Dedifferentiated amniotic fluid mesenchymal stem cell (primary cell): ENCODE measurements at regions not wholly inside any gene's neighbourhood (a gene's known extent, or its start where the extent isn't known, plus 50 kb on each side); places are given as distances from the start of the nearest gene placed in this dataset.

ENCODE experiments used
- DNase-seq: peaks from one replicate; pipeline ENCODE4 v3.0.0-alpha.2; 2016; ENCODE audit errors: extremely low spot score

DNA sequence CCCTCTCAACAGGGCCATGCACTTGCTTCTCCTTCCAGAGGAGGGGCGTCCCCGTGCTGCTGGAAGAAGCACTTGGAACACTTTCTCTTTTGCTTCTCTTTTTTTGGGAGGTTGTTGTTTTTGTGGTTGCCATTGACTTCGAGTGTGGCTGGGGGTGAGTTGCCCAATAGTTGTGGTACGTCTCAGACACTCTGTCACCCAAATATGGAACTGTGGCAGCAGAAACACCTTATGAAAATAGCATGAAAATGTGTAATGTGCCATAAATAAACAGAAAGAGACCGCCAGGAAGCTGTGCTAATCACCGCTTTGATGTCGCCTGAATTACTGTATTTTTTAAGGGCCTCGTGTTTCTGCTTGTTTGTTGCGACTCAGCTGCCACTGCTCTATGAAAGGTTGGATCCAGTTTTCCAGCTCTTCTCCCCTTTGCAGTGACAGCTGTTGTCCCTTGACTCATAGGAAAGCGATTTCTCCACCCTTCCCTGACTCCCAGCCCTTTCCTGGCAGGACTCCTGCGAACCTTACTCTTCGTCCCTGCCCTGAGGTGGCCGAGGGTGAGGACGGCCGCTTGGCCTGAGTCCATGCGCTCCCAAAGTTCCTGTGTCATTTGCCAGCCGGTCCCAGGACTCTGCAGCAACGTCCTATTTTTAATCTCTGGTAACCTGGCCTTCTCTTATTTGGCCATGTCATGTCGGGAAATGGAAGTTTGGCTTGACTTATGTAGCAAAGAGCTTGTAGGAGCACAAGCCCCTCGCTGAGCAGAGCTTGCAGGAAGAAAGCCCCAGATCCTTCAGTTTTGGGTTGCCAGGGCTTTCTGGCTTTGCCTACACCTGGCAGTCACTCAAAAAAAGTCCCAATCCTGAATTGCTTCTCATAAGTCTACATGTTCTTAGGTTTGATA lies 694.6 kb downstream of the QKI start:
- DNase-seq = no peak

DNA sequence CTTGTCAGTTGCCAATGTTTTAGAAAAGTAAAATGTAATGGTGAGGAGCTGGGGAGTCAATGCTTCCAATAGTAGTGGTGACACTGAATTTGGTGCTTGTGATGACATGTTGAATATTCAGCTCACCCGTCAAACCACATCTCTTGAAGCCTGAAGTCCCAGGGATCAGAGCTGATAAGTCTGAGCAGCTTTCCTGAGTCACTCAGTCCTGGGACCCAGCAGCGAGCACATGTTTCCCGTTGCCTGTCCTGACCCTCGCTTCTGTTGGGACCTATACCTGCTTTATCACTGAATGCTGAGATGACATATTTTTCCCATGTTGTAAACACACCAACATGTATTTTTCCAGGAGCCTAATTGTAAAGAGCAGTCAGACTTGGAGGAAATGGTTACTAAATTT lies 693.6 kb downstream of the QKI start:
- no peak for DNase-seq

DNA sequence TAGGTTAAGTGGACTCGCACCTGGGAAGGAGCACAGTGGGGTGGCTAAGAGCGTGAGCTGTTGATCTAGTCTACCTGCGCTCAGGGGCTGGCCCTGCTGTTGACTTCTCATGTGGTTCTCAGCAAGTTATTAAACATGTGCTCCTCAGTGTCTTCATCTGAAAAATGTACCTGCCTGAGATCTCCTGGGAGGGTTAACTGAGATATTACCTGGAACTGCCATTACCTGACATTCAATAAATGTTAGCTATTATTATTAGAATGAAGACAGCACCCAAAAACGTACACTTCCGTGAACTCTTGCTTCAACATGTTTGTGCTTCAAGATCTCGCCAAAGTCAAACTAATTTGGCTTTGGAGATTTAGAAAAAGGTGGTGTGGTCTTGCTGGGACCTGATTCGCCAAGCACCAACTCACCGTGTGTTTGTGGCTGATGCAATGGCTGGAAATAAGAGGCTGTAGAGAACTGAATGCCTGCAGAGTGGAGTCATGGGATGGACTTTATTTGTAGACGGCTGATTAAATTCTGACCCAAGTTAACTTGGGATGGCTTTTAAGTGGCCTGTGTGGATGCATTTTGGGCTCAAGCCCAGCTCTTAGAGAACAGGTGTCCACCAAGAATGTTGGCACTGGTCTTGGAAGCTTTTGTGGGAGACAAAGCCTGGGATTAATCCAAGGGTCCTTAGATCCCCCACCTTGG lies 692.9 kb downstream of the QKI start:
- no peak for DNase-seq

DNA sequence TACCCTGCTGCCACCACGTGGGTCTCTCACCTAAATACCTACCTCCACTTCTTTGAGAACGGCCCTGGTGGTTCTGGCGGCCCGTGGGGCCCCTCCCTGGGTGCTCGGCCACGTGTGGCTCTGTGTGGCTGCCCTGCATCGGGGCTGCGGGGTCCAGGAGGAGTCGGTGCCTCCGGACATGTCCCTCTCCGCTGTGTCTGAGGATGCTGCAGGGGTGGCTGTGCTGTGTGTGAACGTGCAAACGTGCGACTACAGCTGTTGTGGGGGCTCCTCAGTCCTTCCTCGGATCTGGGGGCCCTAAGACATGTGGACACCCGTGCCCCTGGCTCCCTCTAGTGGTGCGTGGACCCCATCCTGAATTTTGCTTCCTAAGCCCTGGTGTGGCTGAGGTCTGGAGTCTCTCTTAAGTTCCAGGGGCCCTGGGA lies 691.8 kb downstream of the QKI start:
- no peak for DNase-seq

DNA sequence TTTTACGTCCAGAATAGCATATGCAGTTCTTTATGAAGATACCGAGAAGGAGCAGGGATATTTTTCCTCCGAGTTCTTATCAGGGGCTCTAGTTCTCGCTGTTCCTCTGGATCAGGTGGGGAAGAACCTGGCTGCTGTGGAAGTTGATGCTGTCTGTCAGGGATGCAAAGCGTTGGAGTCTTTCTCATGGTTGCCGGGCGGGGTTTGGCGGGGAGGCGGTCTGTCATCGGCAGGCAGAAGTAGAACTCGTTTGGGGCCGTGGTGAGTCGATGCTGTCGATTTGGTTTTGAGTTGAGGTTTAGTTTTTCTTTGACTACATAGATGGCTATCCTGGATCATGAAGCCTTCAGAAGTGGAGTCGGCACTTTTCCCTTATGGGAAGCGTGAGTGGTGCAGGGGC lies 691.2 kb downstream of the QKI start:
- no peak for DNase-seq

DNA sequence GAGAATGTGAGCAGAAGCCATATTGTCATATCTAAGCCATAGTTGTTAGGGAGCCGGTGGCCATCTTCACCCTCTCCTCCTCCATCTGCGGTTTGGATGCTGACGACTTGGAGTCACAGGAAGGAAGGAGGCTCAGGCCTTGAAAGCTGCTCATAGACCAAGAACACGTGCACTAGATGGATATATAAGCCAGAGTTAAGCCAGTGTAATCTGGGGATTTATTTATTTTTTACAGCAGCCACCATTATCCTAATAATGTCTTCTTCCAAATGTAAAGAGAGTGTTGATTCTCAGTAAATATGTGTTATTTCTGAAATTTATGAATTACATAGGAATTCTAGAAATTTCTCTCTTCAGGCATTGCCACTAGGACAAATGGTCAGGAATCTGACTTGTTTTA lies 689.9 kb downstream of the QKI start:
- DNase-seq = no peak

DNA sequence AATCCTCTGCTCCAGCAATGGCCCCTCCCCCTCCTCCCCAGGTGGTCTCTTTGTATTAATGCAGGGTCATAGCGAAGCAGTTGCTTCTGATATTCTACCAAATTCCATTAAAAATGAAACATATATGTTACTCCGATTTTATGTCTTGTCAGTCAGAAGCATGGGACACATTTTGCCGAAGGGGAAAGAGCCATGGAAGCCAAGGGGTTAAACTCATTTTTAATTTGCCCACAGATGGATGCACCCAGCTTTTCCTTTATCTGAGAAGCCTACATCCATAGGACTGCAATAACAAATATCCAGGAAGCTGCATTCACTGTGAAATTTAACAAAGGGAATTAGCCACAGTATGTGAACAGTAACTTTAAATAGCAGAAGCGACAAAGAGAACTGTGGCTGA lies 688.2 kb downstream of the QKI start:
- no peak for DNase-seq

DNA sequence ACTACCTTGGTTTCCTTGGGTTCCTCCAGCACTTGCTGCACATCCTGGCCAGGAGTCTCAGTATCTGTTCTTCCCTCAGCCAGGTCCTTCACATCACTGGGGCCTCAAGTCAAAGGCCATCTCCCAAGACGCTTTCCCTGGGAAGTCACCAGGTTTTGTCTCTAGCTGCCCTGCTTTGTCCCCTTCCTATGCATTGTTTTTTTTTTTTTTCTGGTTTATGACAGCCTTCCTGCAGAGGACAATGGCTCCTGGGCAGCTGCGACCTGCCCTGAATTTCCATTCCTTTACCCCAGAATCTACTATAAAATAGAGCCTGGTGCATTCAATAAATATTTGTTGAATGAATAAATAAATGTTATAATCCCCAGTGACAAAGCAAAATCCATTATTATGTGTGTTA lies 687.3 kb downstream of the QKI start:
- DNase-seq = no peak

DNA sequence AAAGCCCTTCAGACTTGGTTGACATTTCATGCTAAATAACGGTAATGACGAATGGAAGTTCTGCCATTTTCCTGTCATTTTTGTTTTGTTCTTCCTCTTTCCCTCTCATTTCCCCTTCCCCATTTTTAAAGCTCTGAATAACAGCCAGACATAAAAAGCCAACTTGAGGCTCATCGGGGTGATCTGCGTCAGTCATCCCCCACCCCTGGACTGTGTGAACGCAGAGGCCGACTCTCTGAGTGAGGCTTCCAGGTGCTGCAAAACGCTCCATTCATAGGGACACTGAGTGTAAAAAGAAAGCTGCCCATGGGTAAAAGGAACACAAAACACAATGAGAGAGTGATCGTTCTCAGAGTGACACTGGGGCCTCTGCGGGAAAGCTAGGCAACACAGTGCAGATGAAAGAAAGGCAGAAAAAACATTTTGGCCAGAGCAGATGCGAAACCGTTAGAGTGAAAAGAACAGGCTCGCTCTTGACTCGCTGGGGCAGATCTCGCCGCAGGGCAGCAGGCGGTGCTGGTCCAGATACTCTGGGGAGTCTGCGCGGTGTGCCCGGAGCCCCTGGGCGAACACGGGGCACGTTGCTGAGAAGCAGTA lies 684.8 kb downstream of the QKI start:
- no peak for DNase-seq

DNA sequence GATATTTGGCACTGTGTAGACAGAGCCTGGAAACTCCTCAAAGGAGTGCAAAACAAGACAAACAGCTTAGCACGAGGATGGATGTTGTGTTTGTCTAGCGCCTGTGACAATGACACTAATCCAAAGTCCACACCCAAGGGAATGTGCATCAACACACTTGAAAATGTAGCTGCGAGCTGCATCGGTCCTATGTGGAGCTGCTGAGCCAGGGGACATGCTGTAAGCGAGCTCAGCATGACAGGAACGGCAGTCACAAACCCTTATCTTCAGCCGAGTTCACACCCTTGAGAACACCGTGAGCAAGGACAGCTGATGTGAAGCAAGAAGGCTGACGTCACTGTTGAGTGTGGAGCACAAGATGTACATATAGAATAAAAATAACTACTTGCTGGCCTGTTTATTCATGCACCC lies 684.3 kb downstream of the QKI start:
- no peak for DNase-seq

DNA sequence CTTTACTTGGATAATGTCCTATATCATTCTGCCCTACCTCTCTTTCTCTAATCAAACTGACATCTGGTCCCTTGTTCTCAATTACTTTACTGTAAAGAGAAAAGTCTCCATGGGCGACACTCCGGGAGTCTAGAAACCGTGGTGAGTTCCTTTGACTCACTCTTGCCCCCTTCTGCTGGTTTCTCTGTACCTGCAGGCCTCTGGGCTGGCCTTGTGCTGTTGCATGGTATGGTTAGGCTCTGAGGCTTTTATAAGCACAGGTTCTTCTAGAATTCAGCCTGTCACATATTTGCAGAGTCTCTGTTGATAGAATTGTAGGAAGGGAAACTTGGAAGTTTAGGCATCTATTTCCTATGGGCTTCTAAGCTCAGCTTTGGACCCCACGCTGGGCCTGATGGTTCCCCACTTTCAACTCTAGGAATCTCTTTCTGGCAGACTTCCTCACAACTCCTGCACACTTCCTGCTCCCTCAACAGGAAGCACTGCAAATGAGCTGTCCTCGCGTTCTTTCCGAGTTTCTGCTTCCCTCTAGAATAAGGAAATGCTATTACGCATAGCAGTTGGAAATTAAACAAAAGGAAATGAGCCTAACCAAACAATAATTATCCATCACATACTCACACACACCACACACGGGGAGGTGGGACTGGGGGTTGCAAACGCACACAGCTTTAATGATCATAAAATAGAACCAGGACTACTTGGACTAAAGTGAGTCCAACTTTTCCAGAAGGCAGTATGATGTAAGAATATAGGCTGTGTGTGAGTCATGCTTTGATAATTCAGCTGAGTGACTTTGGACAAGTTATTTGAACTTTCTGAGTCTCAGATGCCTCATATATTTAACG lies 683.3 kb downstream of the QKI start:
- no peak for DNase-seq

DNA sequence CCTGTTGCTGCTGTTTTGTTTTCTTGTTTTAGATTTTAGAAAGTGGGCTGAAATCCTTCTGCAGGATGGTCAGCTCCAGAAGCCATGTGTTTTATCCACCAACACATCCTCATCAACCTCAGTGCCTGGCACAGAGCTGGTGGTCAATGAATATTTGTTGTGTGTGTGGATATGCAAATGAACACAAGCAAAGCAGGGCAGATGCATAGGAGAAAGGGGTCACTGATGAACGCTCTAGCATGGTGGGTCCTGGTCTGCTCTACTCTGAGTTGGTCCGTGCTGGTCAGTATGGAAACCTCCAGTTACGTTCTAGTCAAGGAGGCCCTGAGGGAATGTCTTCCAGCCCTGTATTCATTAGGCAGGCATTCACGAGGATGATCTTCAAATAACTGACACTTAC lies 682.5 kb downstream of the QKI start:
- DNase-seq = no peak

DNA sequence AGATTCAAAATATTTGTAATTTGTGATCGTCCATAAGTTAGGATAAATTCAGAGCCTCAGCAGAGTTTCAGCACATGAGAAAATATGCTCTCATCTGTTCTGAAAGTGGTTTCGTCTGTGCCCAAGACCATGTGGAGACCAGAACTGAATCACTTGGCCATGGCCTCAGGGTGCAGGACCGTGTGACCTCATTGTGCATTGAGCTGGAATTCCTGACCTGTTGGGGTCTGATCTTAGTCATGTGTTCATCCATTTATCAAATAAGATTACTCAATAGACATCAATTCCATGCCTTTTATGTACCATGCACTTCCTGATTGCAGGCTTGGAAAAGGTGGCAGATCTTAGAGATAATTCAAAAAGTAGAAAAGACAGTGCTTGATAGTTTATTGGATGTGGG lies 680.5 kb downstream of the QKI start:
- no peak for DNase-seq

DNA sequence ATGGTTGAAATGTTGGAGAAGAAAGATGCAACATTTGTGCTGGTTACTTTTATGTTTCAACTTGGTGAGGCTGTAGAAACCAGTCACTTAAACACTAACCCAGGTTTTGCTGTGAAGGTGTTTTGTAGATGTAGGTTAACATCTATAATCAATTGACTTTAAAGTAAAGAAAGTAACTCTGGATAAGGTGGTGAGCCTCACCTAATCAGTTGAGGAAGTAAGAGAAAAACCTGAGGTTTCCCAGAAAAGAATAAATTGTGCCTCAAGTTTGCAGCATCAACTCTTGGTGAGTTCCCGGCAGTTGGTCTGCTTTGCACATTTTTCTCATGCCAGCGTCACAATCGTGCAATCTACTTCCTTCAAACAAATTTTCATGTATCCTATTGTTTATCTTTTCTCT lies 673.4 kb downstream of the QKI start:
- no peak for DNase-seq

DNA sequence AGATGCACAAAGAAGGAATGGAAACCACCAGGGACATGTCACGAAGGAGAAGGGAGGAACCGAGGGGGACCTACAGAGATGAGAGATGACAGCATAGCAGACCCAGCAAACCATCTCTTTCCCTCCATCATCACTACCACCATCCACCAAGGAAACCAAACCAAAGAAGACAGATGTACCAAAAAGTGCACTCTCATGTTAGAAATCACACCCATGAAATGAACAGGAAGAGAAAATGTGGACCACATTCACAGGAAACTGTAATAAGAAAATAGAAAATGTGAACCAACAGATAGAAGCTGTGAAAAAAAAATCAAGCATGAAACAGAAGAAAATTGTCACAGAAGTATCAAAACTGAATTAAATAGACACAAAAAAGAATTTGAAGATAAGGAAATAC lies 672.7 kb downstream of the QKI start:
- DNase-seq = no peak

DNA sequence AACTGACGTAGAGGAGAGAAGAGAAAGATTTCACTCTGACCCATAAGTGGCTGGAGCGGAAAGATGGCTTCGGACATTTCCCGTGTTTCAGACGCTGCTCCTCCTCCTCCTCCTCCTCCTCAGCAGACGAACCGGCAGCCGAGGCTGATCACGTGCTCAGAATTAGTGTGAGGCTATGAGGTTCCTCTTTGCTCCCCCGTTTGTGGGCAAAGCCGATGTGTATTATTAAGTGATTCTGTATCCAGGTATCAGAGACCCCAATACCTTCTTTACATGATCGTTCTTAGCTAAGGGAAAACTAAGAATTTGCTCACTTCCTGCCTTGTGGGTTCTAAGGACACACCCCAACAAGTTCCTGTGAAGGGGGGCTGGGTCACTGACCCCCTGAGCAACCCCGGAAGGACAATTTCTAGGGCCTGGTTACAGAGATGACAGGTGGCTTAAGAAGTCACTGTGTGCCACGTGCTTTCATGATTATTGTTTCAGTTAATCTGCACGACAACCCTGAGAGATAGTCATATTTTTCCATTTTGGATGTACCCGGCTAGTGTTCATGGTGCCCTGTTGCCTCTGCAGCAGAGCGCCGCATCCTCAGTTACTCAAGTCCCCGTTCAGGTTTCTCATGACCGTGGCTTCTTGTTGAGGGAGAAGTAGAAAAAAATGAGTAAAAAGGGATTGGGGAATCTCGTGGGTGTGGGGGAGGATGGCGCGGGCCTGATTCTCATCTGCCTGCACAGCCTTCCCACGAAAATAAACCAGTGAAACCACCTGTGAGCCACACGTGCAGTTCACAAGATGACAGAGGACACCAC lies 671.8 kb downstream of the QKI start:
- no peak for DNase-seq

DNA sequence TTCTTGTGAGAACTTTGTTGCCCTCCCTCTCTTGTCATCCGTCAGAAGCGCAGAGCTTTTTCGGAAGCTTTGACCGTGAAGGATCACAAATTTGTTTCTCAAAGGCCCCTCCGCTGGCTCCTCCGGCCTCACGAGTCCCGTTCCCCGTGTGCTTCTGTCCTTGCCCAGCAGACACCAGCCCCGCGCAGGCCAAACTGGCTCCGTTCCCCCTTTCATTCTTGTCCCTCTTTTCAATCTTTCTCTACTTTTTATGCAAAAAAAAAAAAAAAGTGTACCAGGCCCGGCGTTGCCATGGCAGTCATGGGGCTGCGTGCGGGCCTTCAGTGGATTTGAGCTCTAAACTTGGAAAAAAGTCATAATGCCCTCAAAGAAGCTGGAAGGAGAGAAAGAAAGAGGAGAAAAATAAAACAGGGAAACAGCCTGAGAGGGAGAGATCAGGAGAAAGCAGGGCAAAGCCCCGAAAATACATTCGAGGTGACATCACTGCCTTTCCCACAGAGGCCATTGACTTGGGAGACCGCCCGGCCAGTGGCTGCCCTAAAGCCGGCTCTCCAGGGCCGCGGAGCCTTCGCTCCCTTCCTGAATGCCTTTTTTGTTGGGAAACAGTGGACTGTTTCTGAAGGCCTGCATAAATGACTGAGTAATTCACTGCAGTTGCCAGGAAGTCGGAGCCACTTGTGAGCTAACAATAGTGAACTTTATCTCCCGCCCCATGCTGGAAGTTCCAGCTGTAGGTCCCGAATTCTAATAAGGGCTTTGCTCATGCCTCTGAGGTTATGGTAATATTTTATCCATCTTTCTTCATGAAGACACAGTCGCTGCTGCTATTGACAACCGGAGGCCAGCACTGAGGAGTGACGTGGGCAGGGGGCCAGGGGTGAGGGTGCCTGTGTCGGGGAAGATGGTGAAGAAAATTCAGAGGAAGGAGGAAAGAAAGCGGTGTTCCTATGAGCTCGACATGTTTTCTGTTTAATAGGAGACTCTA lies 670.9 kb downstream of the QKI start:
- DNase-seq = no peak

DNA sequence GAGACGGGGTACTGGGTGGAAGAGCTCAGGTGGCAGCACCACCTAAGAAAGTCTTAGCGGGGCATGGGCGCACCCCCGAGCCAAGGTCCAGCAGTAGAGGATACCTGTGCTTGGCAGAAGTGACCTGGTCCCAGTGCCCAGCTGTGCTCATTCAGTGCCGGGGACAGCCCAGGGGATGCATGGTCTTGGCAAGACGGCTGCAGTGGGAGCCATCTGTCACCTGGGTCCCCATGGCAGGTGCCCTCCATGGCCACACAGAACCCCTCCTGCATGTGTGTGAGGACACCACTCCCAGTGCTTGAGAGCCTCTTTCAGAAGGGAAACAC lies 664.7 kb downstream of the QKI start:
- no peak for DNase-seq

DNA sequence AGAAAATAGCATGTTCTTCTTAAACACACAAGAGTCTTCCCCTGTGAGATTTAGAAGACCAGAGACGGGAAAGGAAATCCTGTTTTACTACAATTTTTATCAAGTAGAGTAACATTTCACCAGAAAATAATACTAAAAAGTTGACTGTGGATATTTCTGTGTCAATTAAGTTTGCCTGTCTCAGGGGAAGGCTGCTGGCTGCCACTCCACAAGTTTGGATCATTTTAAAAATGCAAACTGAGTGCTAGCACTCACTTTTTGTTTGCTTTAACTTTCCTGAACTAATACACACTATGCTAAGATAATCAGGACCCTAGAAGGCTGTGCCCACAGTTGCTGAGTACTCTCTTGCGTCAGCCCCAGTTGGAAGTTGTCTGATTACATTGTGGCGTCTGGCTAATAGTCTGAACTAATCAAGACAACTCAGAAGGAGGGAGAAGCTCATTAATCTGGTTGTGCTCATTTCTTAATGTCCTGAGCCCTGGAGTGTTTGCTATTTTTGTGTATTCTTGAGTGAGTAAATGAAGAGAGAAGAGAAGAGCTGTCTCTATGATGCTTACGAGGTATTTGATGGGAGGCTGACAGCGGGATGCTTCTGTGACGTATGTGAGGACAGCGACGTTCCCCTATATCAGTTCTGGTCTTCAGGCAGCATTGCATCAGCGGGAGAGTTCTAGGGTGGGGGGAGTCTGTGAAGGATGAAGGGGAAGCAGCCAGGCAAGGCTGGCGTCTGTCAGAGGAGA lies 664.2 kb downstream of the QKI start:
- no peak for DNase-seq
